T-helper 17 cell (primary cell): ENCODE measurements at regions not wholly inside any gene's neighbourhood (a gene's known extent, or its start where the extent isn't known, plus 50 kb on each side); places are given as distances from the start of the nearest gene placed in this dataset.

Experiments
- ATAC-seq: fragments of 150-1000 bp; cut with Tn5 transposase; 2 replicates; pipeline ENCODE4 v1.10.0; 2021; ENCODE audit warnings: mild to moderate bottlenecking, moderate library complexity
- DNase-seq, 3 donors: peaks; one replicate each; pipeline versions ENCODE4 v3.0.0 to v3.0.0-alpha.2; 2020 to 2021
- H3K9me3 ChIP-seq: one replicate; pipeline ENCODE4 v1.7.0; 2013; ENCODE audit warnings: low read length, mild to moderate bottlenecking; ENCODE audit not compliant: control insufficient read depth, poor library complexity, severe bottlenecking
- H3K27ac Mint-ChIP-seq: one replicate; pipeline ENCODE4 v1.8.0; 2022; ENCODE audit warnings: mild to moderate bottlenecking, moderate library complexity, mixed read lengths
- H3K27me3 Mint-ChIP-seq: one replicate; pipeline ENCODE4 v1.8.0; 2022; ENCODE audit warnings: mixed read lengths
- H3K36me3 Mint-ChIP-seq: one replicate; pipeline ENCODE4 v1.8.0; 2022; ENCODE audit warnings: low read depth, mixed read lengths
- H3K4me1 Mint-ChIP-seq: one replicate; pipeline ENCODE4 v1.8.0; 2022; ENCODE audit warnings: mild to moderate bottlenecking, mixed read lengths
- H3K4me3 Mint-ChIP-seq: one replicate; pipeline ENCODE4 v1.8.0; 2022; ENCODE audit warnings: mild to moderate bottlenecking, moderate library complexity, mixed read lengths

DNA sequence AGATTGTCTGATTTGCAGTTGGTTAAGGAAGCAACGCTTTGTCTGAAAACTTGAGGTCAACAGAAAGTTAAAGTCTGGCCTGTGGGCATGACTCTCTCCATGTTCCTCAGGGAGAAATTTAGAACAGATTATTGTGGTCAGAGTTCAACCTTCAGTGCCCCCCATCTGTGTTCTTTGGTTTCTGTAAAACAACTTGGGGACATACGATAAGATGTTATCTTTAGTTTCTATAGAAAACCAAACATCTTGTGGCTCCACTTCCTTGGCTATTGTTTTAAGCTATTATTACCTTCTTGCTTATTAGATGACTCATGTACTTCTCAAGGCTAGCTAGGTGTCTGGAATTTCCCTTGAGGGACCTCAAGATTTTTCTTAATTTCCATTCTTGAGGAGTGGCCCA lies 507.7 kb downstream of the PDHA2 start:
- Mint-ChIP-seq H3K4me1 (no peaks in the 10 kb centered on the region), H3K27ac (no peak overlapping the region)

DNA sequence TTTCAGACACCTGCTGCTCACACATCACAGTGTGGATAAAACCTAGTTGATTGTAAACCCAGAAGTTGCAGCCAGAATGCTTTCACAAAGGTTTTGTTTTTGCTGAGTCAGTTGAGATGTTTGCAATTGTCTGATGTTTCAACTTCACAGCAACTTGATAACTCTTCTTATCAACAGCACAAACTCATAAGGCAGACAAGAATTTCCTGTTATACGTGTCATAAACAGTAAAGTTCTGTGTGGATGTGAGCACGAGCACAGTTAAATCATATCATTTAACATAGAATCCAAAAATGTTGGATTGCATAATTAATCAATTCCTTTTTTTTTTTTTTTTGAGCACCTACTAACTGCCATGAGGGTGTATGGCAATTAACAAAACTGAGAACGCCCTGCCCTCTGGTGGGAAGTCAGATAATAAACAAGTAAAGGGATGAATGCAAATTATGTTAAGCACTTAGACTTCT lies 512.2 kb downstream of the PDHA2 start:
- DNase-seq (no peak), ATAC-seq (no peak)
- Mint-ChIP-seq H3K36me3 (no peaks in the 10 kb centered on the region), H3K4me1 (peaks cover 5% of the 10 kb centered on the region), H3K4me3 (no peak overlapping the region), H3K27ac (no peak overlapping the region), H3K27me3 (no peaks in the 10 kb centered on the region)
- no peaks in the 10 kb centered on the region for H3K9me3 ChIP-seq

More for the DNA sequence above, 507.7 kb downstream of the PDHA2 start:
- ATAC-seq = no peak
- Mint-ChIP-seq H3K36me3 (no peaks in the 10 kb centered on the region), H3K4me3 (no peak overlapping the region), H3K27me3 (no peaks in the 10 kb centered on the region)
- H3K9me3 ChIP-seq = no peaks in the 10 kb centered on the region
- DNase-seq = no peak

GRCh38 chr4:96354036-96354712 lies 514.3 kb downstream of the PDHA2 start:
- Mint-ChIP-seq H3K27me3 (no peaks in the 10 kb centered on the region), H3K4me3 (no peak overlapping the region), H3K27ac (no peak overlapping the region), H3K36me3 (no peaks in the 10 kb centered on the region), H3K4me1 (peaks cover 5% of the 10 kb centered on the region)
- ATAC-seq = no peak
- DNase-seq = no peak
- H3K9me3 ChIP-seq = no peaks in the 10 kb centered on the region

- H3K27me3 Mint-ChIP-seq = no peaks in the 10 kb centered on the region
- ATAC-seq (no peak), DNase-seq (no peak)
- no peak overlapping the region for H3K4me3 Mint-ChIP-seq
- H3K9me3 ChIP-seq = no peaks in the 10 kb centered on the region
- H3K36me3 Mint-ChIP-seq = no peaks in the 10 kb centered on the region
- peaks cover 5% of the 10 kb centered on the region for H3K4me1 Mint-ChIP-seq
- H3K27ac Mint-ChIP-seq = no peak overlapping the region
Observed at GRCh38 chr4:96355414-96355813, 515.5 kb downstream of the PDHA2 start.

GRCh38 chr4:96356591-96357370 lies 516.9 kb downstream of the PDHA2 start:
- Mint-ChIP-seq H3K36me3 (no peaks in the 10 kb centered on the region), H3K4me1 (peaks cover 5% of the 10 kb centered on the region), H3K27me3 (no peaks in the 10 kb centered on the region), H3K27ac (no peak overlapping the region), H3K4me3 (no peak overlapping the region)
- ATAC-seq (no peak), DNase-seq (no peak)
- H3K9me3 ChIP-seq = no peaks in the 10 kb centered on the region

- Mint-ChIP-seq H3K27me3 (no peaks in the 10 kb centered on the region), H3K27ac (no peak overlapping the region), H3K4me1 (no peaks in the 10 kb centered on the region), H3K4me3 (no peak overlapping the region), H3K36me3 (no peaks in the 10 kb centered on the region)
- DNase-seq (no peak), ATAC-seq (no peak)
- no peaks in the 10 kb centered on the region for H3K9me3 ChIP-seq
Observed at GRCh38 chr4:96366632-96367031, 526.7 kb downstream of the PDHA2 start.

GRCh38 chr4:96375367-96375766 lies 535.5 kb downstream of the PDHA2 start:
- no peaks in the 10 kb centered on the region for H3K9me3 ChIP-seq
- ATAC-seq (no peak), DNase-seq (no peak)
- no peak overlapping the region for H3K27ac Mint-ChIP-seq
- H3K4me3 Mint-ChIP-seq = no peak overlapping the region
- no peaks in the 10 kb centered on the region for H3K4me1 Mint-ChIP-seq
- no peaks in the 10 kb centered on the region for H3K27me3 Mint-ChIP-seq
- no peaks in the 10 kb centered on the region for H3K36me3 Mint-ChIP-seq

GRCh38 chr4:96379524-96379923 lies 539.6 kb downstream of the PDHA2 start:
- H3K9me3 ChIP-seq = no peaks in the 10 kb centered on the region
- H3K27me3 Mint-ChIP-seq = no peaks in the 10 kb centered on the region
- no peak overlapping the region for H3K4me3 Mint-ChIP-seq
- H3K27ac Mint-ChIP-seq = no peak overlapping the region
- H3K36me3 Mint-ChIP-seq = no peaks in the 10 kb centered on the region
- no peak for DNase-seq
- ATAC-seq = no peak
- no peaks in the 10 kb centered on the region for H3K4me1 Mint-ChIP-seq

GRCh38 chr4:96380106-96380505 lies 540.2 kb downstream of the PDHA2 start:
- DNase-seq = no peak
- Mint-ChIP-seq H3K36me3 (no peaks in the 10 kb centered on the region), H3K4me1 (no peaks in the 10 kb centered on the region), H3K4me3 (no peak overlapping the region), H3K27me3 (no peaks in the 10 kb centered on the region), H3K27ac (no peak overlapping the region)
- ATAC-seq = no peak
- no peaks in the 10 kb centered on the region for H3K9me3 ChIP-seq

GRCh38 chr4:96383349-96383748 lies 543.5 kb downstream of the PDHA2 start:
- no peaks in the 10 kb centered on the region for H3K9me3 ChIP-seq
- Mint-ChIP-seq H3K36me3 (no peaks in the 10 kb centered on the region), H3K27ac (no peak overlapping the region), H3K27me3 (no peaks in the 10 kb centered on the region), H3K4me3 (no peak overlapping the region), H3K4me1 (no peaks in the 10 kb centered on the region)
- DNase-seq = no peak
- ATAC-seq = no peak

DNA sequence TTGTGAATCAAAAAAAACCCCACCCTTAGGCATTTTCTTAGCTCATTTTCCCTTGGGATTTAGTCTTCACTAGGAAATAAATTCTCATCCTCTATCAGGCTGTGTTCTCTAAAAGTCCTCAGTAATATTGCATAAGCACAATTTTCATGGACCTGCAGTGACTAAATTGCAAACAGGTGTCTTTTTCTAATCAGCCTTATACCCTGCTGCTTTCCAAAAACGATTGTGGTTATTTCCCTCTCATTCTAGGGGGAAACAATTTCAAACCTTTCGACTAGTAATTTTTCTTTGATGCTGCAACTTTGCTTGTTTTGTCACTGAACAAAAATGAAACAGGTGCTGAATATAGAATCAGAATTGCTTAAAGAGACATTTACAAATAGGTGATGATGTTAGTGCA lies 549.9 kb downstream of the PDHA2 start:
- ATAC-seq (no peak), DNase-seq (no peak)
- H3K27me3 Mint-ChIP-seq = no peaks in the 10 kb centered on the region
- no peaks in the 10 kb centered on the region for H3K9me3 ChIP-seq
- no peak overlapping the region for H3K27ac Mint-ChIP-seq
- H3K36me3 Mint-ChIP-seq = no peaks in the 10 kb centered on the region
- no peaks in the 10 kb centered on the region for H3K4me1 Mint-ChIP-seq
- no peak overlapping the region for H3K4me3 Mint-ChIP-seq

- Mint-ChIP-seq H3K36me3 (no peaks in the 10 kb centered on the region), H3K4me1 (no peaks in the 10 kb centered on the region), H3K27ac (no peak overlapping the region), H3K27me3 (no peaks in the 10 kb centered on the region), H3K4me3 (no peak overlapping the region)
- H3K9me3 ChIP-seq = no peaks in the 10 kb centered on the region
- no peak for DNase-seq
- no peak for ATAC-seq
Observed at GRCh38 chr4:96390404-96390803, 550.5 kb downstream of the PDHA2 start.

GRCh38 chr4:96395747-96396146 lies 555.9 kb downstream of the PDHA2 start:
- Mint-ChIP-seq H3K36me3 (no peaks in the 10 kb centered on the region), H3K27ac (no peak overlapping the region), H3K4me3 (no peak overlapping the region), H3K4me1 (no peaks in the 10 kb centered on the region), H3K27me3 (no peaks in the 10 kb centered on the region)
- ATAC-seq (no peak), DNase-seq (no peak)
- H3K9me3 ChIP-seq = no peaks in the 10 kb centered on the region

- Mint-ChIP-seq H3K36me3 (no peaks in the 10 kb centered on the region), H3K27ac (no peak overlapping the region), H3K4me3 (no peak overlapping the region), H3K4me1 (no peaks in the 10 kb centered on the region), H3K27me3 (no peaks in the 10 kb centered on the region)
- H3K9me3 ChIP-seq = no peaks in the 10 kb centered on the region
- DNase-seq = no peak
- ATAC-seq = no peak
Observed at GRCh38 chr4:96406742-96407141, 566.8 kb downstream of the PDHA2 start.
